HG03565 (cell line): ENCODE measurements at regions not wholly inside any gene's neighbourhood (a gene's known extent, or its start where the extent isn't known, plus 50 kb on each side); places are given as distances from the start of the nearest gene placed in this dataset.

ENCODE experiments used
- ATAC-seq: cut with Tn5 transposase; IDR thresholded peaks from one replicate; pipeline ENCODE4 v1.9.1; 2021; ENCODE audit warnings: mild to moderate bottlenecking, moderate library complexity; ENCODE audit not compliant: unreplicated experiment

DNA sequence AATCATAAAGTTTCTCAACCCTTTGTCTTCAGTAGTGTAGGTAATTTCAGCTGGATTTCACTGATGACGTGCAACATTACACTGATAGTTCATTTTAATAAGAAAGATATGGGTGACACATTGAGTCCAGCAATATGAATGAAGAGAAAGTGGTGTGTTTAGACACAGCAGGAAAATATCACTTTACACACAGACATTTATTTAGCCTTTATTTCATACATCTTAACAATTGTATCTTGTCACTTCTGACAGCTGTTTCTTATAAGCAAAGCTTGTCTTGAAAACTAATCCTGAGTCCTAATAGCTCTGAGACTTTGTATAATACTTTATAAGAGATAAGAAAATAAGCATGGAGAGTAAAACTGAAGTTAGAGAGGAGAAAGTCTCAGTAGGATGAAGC, 720.5 kb upstream of the NUDT12 start:
- no peak for ATAC-seq

GRCh38 chr5:104273725-104274124, 711.1 kb upstream of the NUDT12 start:
- no peak for ATAC-seq

DNA sequence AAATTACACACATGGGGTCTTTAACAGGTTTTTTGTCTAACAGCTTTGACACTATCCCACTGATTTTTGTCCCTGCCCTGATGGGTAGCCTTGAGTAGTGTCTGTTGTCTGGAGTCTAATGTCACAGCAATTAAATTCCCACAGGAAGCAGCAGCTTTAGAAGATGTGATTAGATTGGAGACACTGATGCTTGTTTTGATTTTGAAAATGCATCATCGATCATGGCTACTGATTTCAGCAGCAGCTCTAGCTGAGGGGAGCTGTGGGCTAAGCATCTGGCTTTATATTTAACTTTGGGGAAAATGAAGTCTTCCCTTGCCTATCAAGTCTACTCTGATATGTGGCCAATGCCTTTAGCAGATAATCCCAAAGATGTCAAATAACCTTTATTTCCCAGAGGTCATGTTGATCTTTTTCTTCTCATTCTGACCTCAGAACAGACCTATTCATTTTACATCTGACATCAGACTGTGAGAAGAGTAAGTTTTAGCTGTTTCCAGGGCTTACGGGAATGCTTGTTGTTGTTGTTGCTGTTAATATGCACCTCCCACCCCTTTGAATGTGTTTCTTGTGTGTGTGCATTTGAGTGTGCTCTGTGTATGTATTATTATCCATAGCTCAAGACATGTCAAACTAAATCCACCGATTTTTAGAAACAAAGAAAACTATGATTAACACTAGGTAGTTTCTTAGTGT, 704.9 kb upstream of the NUDT12 start:
- ATAC-seq: no peak

DNA sequence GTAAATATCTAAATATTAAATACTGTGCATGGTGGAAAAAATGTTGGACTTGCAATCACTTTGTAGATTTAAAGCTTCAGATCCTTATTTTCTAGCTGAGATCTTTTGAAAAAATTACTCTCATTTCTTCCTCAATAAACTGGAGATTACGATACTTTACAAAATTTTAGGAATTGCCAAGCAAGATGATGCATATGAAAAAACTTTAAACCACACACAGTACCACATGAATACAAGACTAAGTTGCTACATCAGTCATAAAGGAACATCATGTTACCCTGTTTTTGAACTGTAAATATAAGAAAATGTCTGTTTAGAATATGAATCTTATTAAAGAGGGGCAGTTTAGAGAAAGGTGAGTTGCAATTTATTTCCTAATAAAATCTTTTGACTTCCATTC, 703.6 kb upstream of the NUDT12 start:
- ATAC-seq: no peak

- no peak for ATAC-seq
Observed at GRCh38 chr5:104265531-104266140, 703.0 kb upstream of the NUDT12 start.

DNA sequence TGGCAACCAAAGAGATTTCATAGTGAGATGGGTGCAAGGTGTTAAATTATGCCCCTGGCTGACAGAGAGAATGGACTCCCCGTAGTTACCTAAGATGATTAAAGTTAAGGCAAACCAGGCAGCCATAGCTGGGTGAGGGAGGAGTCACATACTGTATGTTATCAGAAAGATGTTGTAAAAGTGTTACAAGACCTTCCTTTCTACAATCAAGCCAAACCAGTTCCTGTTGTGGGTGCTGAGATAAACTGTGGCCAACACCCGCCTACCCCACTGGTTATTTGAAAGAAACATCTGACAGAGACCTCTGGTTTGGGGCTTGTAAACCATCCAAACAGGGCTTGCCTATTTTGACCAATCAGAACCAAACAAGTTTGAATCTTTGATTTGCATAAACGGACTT, 684.7 kb upstream of the NUDT12 start:
- ATAC-seq: no peak

- ATAC-seq: no peak
Observed at GRCh38 chr5:104241046-104241445, 678.5 kb upstream of the NUDT12 start.

DNA sequence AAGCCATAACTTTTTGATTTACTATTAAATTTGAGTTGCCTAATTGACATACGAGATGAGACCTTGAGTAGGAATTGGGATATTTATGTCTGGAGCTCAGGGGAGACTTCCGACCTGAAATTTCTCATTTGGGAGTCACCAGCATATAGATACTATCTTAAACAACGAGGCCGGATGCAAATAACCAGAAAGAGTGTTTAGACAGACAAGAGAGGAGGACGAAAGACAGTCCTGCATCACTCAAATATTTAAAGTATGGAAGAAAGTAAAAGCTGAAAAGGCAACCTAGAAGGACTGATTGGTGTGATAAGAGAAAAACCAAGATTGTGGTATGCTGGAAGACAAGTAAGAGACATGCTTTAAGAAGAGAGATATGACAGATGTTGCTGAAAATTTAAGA, 675.0 kb upstream of the NUDT12 start:
- no peak for ATAC-seq

GRCh38 chr5:104223885-104224773, 661.5 kb upstream of the NUDT12 start:
- ATAC-seq: no peak

- no peak for ATAC-seq
Observed at GRCh38 chr5:104218200-104218599, 655.6 kb upstream of the NUDT12 start.

- no peak for ATAC-seq
Observed at GRCh38 chr5:104213216-104213615, 650.6 kb upstream of the NUDT12 start.

- no peak for ATAC-seq
Observed at GRCh38 chr5:104199771-104200170, 637.2 kb upstream of the NUDT12 start.

GRCh38 chr5:104198156-104198555, 635.6 kb upstream of the NUDT12 start:
- no peak for ATAC-seq

- ATAC-seq: no peak
Observed at GRCh38 chr5:104189909-104190308, 627.3 kb upstream of the NUDT12 start.

DNA sequence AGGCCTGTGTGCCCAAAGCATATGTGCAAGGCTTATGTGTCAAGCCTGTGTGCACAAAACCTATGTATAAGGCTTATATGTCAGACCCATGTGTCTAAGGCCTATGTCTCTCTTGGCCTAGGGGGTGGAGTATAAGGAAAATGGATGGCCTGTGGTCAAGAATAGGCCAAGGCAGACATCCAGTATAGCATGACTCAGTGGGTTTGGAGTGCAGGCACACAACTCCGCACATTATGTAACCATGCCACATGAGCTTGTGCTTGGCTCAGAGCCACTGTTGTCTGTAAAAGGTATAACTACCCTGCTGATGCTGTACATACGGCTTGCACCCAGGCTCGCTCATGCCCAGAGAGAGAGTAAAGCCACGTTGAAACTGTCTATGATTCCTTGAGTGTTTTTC, 626.4 kb upstream of the NUDT12 start:
- no peak for ATAC-seq

GRCh38 chr5:104187656-104188055, 625.1 kb upstream of the NUDT12 start:
- no peak for ATAC-seq

DNA sequence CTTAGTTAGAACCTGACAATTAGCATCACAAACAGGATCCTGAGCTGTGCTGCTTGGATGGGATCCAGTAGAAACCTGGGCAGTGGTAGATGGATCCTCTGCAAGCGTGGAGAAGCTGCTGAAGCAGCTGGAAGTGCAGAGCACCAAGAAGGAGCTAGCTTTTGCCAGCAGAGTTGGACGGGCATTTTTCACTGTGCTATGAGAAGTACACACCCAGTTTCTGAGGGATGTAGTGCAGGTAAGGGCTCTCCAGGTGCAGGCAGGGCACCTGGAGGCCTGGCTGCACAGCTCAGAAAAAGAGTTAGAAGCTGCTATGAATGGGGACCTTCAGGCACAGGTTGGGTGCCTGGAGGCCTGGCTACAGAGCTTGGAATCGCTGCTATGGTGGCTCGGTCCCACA, 623.9 kb upstream of the NUDT12 start:
- no peak for ATAC-seq

DNA sequence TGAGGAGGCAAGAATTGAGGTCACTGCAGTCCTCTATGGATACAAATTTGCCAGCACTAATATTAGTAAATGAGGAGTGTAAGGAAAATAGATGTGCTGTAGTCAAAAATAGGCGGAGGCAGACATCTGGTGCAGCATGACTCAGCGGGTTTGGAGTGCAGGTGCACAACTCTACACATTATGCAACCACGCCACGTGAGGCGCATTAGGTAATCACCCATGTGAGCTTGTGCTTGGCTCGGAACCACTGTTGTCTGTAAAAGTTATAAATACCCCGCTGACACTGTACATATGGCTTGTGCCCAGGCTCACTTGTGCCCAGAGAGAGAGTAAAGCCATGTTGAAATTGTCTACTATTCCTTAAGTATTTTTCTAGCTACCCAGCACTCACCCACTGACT, 623.5 kb upstream of the NUDT12 start:
- ATAC-seq: no peak

GRCh38 chr5:104184264-104184663, 621.7 kb upstream of the NUDT12 start:
- no peak for ATAC-seq

DNA sequence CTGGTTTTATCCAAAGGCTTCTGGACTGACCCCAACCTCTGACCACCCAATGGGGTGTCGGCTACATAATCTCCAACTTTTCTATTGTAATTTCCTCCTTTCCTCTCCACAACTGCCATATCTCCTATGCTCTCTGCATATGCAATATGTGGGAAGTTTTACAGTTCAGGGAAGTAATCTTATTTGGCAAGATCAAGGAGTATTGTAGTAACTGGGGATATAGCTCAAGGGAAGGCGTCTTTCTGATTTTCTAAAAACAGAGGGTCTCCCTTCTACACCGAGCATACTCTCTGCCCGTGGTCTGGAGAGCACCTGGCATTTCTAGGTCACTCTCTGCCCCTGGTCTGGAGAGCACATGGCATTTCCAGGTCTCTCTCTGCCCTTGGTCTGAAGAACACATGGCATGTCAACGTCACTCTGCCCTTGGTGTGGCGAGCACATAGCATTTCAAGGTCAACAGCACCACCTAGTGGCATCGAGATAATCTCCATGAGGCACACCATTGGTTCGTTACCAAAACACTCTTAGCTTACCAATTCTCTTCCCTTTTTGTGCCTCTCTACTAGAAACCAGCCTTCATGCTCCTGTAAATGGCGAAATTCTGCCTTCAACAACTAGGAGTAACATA, 616.4 kb upstream of the NUDT12 start:
- ATAC-seq: peak; percentile 82

DNA sequence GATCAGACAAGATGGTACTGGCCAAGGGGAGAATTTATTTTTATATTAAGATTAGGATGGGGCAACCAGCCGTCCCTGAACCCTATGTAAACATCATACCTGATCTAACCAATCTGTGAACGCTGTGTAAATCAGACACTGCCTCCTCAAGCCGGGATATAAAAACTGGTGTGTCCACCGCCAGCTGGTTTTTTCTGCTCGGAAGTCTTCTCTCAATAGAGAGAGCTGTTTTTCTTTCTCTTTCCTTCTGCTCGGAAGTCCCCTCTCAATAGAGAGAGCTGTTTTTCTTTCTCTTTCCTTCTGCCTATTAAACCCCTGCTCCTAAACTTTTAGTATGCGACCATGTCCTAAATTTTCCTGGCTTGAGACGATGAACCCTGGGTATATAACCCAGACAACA, 615.5 kb upstream of the NUDT12 start:
- ATAC-seq: no peak
